HepG2 (cell line): ENCODE measurements at regions not wholly inside any gene's neighbourhood (a gene's known extent, or its start where the extent isn't known, plus 50 kb on each side); places are given as distances from the start of the nearest gene placed in this dataset.

Source experiments
- AGO1 ChIP-seq: fragments of 200-400 bp; formaldehyde crosslinking; IDR thresholded peaks from 2 replicates; pipeline ENCODE4 v1.6.1; 2017; ENCODE audit warnings: mild to moderate bottlenecking, low read depth, low read length, moderate library complexity; ENCODE audit not compliant: poor library complexity, severe bottlenecking
- EZH2 ChIP-seq: conservative IDR thresholded peaks from 2 replicates; pipeline ENCODE4 v1.6.1; 2012; ENCODE audit warnings: mild to moderate bottlenecking, low read depth, low read length, moderate library complexity
- RBFOX2 ChIP-seq: fragments of 200-400 bp; formaldehyde crosslinking; IDR thresholded peaks from 2 replicates; pipeline ENCODE4 v1.6.1; 2017; ENCODE audit warnings: low read depth, mild to moderate bottlenecking, low read length
- ZMAT3 ChIP-seq: sonication (generic); formaldehyde crosslinking; conservative IDR thresholded peaks from 2 replicates; pipeline ENCODE4 v1.7.0; 2021; ENCODE audit warnings: missing genetic modification reagents
- ZNF678 ChIP-seq: sonication (generic); formaldehyde crosslinking; IDR thresholded peaks from 2 replicates; pipeline ENCODE4 v1.4.0; 2020; ENCODE audit warnings: mild to moderate bottlenecking, missing genetic modification reagents
- TF ChIP-seq, protein P1 (sequence below): sonication (generic); formaldehyde crosslinking; IDR thresholded peaks from 2 replicates; pipeline ENCODE4 v1.4.0; 2020; ENCODE audit warnings: missing genetic modification reagents
- TF ChIP-seq, protein P2 (sequence below): sonication (generic); formaldehyde crosslinking; IDR thresholded peaks from 2 replicates; pipeline ENCODE4 v1.8.0; 2022; ENCODE audit warnings: low read depth, missing genetic modification reagents
- TF ChIP-seq, protein P3 (sequence below): sonication (generic); formaldehyde crosslinking; IDR thresholded peaks from 2 replicates; pipeline ENCODE4 v1.4.0; 2020; ENCODE audit warnings: missing genetic modification reagents, borderline replicate concordance
- TF ChIP-seq, protein P4 (sequence below): sonication (generic); formaldehyde crosslinking; IDR thresholded peaks from 2 replicates; pipeline ENCODE4 v1.5.0; 2020; ENCODE audit warnings: missing genetic modification reagents
- TF ChIP-seq, protein P5 (sequence below): IDR thresholded peaks from 2 replicates; pipeline ENCODE4 v1.6.1; 2012; ENCODE audit warnings: low read length, improper control_type of control experiment
- TF ChIP-seq, protein P6 (sequence below): sonication (generic); formaldehyde crosslinking; IDR thresholded peaks from 2 replicates; pipeline ENCODE4 v1.4.0; 2020; ENCODE audit warnings: mild to moderate bottlenecking, missing genetic modification reagents

DNA sequence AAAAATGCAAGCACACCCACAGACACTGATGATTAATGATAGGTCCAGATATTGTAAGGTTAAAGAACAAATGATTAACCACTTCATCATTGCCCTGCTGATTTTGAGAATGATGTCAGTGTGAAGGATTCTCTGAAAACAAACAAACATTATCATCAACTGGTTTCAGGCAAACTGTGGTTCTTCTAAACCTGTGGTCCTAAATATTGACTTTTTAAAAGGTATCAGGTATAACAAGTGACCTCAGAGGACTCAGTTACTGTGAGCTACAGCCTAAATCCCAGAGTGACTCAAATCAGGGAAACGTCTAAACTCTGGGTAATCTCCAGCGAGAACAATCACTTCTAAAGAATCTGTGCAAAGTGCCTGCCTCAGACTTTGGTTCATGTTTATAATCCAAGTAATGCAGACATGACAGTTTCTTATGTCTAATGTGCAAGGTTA is 172.3 kb upstream of the CDH6 start (continued):
- TF ChIP-seq, protein P1, sequence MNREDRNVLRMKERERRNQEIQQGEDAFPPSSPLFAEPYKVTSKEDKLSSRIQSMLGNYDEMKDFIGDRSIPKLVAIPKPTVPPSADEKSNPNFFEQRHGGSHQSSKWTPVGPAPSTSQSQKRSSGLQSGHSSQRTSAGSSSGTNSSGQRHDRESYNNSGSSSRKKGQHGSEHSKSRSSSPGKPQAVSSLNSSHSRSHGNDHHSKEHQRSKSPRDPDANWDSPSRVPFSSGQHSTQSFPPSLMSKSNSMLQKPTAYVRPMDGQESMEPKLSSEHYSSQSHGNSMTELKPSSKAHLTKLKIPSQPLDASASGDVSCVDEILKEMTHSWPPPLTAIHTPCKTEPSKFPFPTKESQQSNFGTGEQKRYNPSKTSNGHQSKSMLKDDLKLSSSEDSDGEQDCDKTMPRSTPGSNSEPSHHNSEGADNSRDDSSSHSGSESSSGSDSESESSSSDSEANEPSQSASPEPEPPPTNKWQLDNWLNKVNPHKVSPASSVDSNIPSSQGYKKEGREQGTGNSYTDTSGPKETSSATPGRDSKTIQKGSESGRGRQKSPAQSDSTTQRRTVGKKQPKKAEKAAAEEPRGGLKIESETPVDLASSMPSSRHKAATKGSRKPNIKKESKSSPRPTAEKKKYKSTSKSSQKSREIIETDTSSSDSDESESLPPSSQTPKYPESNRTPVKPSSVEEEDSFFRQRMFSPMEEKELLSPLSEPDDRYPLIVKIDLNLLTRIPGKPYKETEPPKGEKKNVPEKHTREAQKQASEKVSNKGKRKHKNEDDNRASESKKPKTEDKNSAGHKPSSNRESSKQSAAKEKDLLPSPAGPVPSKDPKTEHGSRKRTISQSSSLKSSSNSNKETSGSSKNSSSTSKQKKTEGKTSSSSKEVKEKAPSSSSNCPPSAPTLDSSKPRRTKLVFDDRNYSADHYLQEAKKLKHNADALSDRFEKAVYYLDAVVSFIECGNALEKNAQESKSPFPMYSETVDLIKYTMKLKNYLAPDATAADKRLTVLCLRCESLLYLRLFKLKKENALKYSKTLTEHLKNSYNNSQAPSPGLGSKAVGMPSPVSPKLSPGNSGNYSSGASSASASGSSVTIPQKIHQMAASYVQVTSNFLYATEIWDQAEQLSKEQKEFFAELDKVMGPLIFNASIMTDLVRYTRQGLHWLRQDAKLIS (CRISPR knock-in tag): no peak
- TF ChIP-seq AGO1: no peak
- no peak for TF ChIP-seq ZMAT3 (CRISPR knock-in tag)
- TF ChIP-seq EZH2: no peak
- TF ChIP-seq, protein P2, sequence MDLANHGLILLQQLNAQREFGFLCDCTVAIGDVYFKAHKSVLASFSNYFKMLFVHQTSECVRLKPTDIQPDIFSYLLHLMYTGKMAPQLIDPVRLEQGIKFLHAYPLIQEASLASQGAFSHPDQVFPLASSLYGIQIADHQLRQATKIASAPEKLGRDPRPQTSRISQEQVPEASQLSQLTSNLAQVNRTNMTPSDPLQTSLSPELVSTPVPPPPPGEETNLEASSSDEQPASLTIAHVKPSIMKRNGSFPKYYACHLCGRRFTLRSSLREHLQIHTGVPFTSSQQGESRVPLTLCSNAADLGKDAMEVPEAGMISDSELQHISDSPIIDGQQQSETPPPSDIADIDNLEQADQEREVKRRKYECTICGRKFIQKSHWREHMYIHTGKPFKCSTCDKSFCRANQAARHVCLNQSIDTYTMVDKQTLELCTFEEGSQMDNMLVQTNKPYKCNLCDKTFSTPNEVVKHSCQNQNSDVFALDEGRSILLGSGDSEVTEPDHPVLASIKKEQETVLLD (CRISPR knock-in tag): no peak
- no peak for TF ChIP-seq RBFOX2
- no peak for TF ChIP-seq ZNF678
- TF ChIP-seq, protein P3, sequence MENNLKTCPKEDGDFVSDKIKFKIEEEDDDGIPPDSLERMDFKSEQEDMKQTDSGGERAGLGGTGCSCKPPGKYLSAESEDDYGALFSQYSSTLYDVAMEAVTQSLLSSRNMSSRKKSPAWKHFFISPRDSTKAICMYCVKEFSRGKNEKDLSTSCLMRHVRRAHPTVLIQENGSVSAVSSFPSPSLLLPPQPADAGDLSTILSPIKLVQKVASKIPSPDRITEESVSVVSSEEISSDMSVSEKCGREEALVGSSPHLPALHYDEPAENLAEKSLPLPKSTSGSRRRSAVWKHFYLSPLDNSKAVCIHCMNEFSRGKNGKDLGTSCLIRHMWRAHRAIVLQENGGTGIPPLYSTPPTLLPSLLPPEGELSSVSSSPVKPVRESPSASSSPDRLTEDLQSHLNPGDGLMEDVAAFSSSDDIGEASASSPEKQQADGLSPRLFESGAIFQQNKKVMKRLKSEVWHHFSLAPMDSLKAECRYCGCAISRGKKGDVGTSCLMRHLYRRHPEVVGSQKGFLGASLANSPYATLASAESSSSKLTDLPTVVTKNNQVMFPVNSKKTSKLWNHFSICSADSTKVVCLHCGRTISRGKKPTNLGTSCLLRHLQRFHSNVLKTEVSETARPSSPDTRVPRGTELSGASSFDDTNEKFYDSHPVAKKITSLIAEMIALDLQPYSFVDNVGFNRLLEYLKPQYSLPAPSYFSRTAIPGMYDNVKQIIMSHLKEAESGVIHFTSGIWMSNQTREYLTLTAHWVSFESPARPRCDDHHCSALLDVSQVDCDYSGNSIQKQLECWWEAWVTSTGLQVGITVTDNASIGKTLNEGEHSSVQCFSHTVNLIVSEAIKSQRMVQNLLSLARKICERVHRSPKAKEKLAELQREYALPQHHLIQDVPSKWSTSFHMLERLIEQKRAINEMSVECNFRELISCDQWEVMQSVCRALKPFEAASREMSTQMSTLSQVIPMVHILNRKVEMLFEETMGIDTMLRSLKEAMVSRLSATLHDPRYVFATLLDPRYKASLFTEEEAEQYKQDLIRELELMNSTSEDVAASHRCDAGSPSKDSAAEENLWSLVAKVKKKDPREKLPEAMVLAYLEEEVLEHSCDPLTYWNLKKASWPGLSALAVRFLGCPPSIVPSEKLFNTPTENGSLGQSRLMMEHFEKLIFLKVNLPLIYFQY (CRISPR knock-in tag): no peak
- TF ChIP-seq, protein P4, sequence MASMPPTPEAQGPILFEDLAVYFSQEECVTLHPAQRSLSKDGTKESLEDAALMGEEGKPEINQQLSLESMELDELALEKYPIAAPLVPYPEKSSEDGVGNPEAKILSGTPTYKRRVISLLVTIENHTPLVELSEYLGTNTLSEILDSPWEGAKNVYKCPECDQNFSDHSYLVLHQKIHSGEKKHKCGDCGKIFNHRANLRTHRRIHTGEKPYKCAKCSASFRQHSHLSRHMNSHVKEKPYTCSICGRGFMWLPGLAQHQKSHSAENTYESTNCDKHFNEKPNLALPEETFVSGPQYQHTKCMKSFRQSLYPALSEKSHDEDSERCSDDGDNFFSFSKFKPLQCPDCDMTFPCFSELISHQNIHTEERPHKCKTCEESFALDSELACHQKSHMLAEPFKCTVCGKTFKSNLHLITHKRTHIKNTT (CRISPR knock-in tag): no peak
- TF ChIP-seq, protein P5, sequence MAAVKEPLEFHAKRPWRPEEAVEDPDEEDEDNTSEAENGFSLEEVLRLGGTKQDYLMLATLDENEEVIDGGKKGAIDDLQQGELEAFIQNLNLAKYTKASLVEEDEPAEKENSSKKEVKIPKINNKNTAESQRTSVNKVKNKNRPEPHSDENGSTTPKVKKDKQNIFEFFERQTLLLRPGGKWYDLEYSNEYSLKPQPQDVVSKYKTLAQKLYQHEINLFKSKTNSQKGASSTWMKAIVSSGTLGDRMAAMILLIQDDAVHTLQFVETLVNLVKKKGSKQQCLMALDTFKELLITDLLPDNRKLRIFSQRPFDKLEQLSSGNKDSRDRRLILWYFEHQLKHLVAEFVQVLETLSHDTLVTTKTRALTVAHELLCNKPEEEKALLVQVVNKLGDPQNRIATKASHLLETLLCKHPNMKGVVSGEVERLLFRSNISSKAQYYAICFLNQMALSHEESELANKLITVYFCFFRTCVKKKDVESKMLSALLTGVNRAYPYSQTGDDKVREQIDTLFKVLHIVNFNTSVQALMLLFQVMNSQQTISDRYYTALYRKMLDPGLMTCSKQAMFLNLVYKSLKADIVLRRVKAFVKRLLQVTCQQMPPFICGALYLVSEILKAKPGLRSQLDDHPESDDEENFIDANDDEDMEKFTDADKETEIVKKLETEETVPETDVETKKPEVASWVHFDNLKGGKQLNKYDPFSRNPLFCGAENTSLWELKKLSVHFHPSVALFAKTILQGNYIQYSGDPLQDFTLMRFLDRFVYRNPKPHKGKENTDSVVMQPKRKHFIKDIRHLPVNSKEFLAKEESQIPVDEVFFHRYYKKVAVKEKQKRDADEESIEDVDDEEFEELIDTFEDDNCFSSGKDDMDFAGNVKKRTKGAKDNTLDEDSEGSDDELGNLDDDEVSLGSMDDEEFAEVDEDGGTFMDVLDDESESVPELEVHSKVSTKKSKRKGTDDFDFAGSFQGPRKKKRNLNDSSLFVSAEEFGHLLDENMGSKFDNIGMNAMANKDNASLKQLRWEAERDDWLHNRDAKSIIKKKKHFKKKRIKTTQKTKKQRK: no peak
- TF ChIP-seq, protein P6, sequence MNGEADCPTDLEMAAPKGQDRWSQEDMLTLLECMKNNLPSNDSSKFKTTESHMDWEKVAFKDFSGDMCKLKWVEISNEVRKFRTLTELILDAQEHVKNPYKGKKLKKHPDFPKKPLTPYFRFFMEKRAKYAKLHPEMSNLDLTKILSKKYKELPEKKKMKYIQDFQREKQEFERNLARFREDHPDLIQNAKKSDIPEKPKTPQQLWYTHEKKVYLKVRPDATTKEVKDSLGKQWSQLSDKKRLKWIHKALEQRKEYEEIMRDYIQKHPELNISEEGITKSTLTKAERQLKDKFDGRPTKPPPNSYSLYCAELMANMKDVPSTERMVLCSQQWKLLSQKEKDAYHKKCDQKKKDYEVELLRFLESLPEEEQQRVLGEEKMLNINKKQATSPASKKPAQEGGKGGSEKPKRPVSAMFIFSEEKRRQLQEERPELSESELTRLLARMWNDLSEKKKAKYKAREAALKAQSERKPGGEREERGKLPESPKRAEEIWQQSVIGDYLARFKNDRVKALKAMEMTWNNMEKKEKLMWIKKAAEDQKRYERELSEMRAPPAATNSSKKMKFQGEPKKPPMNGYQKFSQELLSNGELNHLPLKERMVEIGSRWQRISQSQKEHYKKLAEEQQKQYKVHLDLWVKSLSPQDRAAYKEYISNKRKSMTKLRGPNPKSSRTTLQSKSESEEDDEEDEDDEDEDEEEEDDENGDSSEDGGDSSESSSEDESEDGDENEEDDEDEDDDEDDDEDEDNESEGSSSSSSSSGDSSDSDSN (CRISPR knock-in tag): no peak
